Amygdala (tissue), 56 donors: ENCODE measurements at regions not wholly inside any gene's neighbourhood (a gene's known extent, or its start where the extent isn't known, plus 50 kb on each side); places are given as distances from the start of the nearest gene placed in this dataset.

Experiments
- DNase-seq, 56 donors: peaks; one replicate each; lab custom pipeline; 2025; lab: John Stamatoyannopoulos, UW

GRCh38 chr2:129744141-129744540 lies 235.3 kb upstream of the RAB6C start:
- no peak for DNase-seq

GRCh38 chr2:129744649-129745048 lies 234.8 kb upstream of the RAB6C start:
- DNase-seq, result no peak

DNA sequence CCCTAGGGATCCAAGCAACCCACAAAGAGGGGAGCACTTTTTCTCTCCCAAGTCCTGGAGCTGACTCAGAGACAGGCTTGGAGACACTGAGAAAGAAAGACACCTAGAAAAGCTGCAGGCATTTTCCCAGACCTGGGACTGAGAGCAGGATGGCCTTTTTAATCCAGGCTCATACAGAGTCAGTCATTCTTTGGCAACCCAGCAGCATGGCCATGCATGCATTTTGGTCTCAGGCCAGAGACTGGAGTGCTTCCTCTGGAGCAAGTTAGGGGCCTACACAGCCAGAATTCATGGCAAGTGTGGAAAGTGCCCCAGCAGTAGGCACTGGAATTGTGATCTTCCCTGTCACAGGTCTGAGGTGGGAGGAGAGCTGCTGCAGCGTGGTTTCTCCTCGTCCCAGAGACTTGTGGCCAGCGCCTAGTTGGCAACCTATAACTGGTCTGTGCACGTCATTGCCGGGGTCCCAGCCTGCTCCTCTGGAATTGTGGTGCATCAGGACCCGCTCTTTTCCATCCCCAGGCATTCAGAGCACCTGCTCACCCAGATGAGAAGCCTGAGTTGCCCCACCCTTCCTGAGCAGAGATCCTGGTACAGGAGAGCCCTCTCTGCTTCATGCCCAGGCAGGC lies 231.9 kb upstream of the RAB6C start:
- DNase-seq, result no peak

DNA sequence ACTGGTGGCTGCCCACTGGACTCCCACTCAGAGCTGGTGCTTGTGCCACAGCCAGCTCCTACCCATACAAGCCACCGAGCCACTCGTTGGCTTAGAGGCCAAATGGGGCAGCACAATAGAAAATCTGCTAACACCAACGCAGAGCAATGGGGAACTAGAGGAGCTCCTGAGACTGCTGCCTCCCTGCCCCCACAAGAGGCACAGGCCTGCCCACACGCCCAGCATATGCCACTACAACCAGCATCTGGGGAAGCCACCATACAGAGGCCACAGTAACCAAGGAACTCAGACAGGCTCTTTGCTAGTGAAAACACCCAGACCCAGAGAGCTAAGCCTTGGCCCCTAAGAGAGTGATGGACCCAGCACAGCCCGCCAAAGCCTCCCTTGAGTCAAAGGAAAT lies 231.2 kb upstream of the RAB6C start:
- peak in 17 of 56 donors; percentile 10 to 51 (median 21) for DNase-seq

- DNase-seq, result no peak
These were observed 230.8 kb upstream of the RAB6C start for GRCh38 chr2:129748653-129749052.

DNA sequence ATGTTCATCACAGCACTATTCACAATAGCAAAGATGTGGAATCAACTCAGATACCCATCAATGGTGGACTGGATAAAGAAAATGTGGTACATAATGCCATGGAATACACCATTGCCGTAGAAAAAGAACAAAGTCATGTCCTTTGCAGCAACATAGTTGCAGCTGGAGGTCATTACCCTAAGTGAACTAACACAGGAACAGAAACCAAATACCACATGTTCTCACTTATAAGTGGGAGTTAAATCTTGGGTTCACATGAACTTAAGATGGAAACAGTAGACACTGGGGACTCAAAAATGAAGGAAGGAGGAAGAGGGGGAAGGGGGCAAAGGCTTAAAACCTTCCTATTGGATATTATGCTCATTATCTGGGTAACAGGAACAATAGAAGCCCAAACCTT lies 228.1 kb upstream of the RAB6C start:
- DNase-seq, result no peak

GRCh38 chr2:129752176-129752575 lies 227.3 kb upstream of the RAB6C start:
- DNase-seq, result no peak

- no peak for DNase-seq
These were observed 226.8 kb upstream of the RAB6C start for GRCh38 chr2:129752686-129753085.

DNA sequence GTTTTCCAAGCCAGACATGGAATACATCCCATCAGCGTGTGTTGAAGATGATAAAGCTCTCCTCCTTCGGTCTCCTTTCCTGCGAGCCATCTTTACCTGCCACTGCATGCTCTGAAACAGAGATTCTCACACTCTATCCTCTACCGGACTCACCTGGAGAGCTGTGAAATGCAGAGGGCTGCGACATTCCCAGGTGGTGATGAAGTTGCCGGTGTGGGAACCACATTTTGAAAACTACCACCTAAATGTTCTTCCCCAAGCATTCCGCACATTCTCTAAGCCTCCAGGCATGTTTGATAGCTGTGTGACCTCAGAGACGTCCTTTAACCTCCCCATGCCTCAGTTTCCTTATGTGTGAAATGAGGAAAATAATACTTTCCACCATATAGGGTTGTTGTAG lies 226.2 kb upstream of the RAB6C start:
- DNase-seq, result no peak

- DNase-seq, result no peak
These were observed 225.0 kb upstream of the RAB6C start for GRCh38 chr2:129754421-129754820.

DNA sequence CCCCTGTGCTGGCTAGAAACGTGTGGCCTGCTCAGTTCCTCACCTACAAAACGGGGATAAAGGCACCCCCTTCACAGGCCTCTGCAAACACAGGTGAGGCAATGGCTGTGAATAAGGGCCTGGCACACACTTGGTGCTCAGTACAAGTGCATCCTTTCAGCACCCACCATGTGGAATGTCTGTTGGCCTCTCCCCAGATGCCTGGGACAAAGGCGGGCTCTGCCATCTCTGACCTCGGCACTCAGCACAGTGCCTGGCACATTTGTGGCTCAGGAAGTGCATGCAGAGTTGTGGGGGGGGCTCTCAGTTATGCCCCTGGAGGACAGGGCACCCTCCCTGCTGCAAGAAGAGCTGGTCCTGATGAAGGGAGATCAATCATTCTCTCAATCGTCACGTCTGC lies 224.6 kb upstream of the RAB6C start:
- no peak for DNase-seq

DNA sequence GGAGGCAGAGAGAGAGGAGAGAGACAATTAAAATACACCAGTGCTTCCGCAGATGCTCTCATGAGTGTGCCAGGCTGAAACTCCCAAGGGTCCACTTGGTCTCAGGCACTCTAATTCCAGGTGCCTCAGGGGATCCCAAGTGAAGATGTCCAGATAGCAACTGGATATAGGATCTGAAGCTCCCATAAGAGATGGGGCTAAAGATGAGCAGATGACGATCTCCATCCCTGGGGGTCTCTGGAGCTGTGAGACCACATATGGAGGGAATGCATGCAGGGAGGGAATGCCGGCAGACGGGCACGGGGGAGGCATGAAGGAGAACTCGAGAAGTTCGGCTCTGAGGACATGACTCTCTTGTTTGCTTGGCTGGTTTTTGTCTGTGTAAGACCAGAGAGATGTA lies 223.7 kb upstream of the RAB6C start:
- DNase-seq, result no peak

DNA sequence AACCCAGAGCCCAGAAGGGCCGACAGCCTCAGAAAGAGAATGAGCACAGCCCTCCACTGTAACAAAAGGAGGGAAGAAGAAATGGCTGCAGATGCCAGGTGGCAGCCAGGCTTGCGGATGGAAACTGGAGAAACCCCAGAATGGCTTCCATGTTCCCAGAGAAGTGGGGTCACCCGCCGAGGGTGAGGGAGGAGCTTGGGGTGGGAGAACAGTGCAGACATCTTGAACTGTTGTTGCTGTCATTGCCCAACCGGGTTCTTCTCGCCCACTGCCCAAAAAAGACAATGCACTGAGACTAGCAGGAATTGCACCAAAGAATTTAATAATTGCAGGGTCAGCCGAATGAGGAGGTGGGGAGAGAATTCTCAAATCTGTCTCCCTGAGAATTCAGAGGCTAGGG lies 223.2 kb upstream of the RAB6C start:
- no peak for DNase-seq

DNA sequence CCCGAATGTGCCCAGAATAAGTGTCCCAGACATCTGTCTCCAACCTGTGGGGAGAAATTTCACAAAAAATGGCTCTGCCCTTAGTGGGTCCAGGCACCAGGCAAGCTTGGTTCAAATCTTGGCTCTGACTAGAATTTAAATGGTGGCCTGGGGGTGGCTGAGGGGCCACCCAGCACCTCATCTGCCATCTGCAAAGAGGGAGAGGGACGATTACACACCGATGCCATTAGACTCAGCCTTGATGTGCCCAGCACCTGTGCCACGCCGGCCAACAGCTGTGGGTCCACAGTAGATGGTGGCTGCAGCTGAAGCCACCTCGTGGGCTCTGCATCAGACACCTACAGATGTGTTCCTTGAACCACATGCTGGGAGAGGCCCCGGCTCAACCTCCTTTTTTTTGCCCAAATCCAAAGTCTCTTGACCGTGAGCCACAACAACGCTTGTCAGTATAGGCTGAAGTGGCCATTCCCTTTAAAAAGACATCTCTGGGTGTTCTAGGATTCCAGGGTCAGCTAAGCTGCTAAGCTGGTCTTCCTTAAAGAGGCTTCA lies 222.0 kb upstream of the RAB6C start:
- DNase-seq, result no peak

- DNase-seq, result peak in 1 of 56 donors; percentile 8
These were observed 221.3 kb upstream of the RAB6C start for GRCh38 chr2:129757915-129758783.

DNA sequence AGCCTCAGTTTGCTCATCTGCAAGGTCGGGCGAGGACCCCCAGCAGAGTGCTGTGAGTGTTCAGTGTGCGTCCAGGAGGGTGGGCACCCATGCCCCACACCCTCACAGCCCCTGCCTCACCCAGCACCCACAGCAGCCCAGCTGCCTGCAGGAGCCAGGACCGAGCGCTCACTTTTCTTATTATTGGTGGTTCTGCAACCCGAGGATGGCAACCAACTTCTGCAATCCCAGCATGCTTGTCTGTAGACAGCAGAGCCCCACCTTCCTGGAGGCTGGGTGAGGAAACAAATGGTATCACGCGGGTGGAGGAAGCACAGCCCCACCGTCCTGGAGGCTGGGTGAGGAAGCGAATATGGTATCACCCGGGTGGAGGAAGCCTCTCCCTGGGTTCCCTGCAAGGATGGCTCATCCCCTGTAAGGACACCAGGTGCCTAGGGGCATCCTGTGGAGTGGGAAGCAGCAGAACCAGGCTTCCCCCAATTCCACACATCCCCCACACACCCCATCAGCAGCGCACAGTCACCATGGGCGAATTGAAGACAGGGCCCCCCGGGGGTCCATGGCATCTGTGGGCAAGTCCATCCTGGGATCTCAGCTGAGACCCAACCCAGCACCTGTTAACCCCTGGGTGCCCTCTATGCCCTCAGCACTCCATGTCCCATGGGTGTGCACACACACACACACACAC lies 220.5 kb upstream of the RAB6C start:
- DNase-seq, result peak in 19 of 56 donors; percentile 11 to 50 (median 29)

DNA sequence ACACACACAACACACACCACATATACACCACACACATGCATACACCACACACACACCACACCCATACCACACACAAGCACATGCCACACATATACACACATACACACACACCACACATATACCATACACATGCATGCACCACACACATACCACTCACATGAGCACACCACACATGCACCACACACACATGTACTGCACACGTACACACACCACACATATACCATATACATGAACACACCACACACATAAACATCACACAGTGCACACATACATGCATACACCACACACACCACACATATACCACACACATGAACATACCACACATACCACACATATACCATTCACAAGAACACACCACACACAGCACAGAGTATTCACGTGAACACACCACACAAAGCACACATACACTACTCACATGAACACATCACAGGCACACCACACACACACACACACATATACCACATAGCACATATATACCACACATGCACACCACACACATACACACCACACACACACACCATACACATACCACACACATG lies 219.9 kb upstream of the RAB6C start:
- no peak for DNase-seq

GRCh38 chr2:129760669-129761068 lies 218.8 kb upstream of the RAB6C start:
- DNase-seq, result no peak

- DNase-seq, result no peak
These were observed 217.9 kb upstream of the RAB6C start for GRCh38 chr2:129761569-129762021.

GRCh38 chr2:129762386-129763189 lies 216.9 kb upstream of the RAB6C start:
- no peak for DNase-seq
